ENCODE measurements at regions not wholly inside any gene's neighbourhood (a gene's known extent, or its start where the extent isn't known, plus 50 kb on each side); places are given as distances from the start of the nearest gene placed in this dataset.
"Not testable (repeated sequence)": the region's sequence is repeated elsewhere in the genome, so short reads cannot be mapped to it uniquely, and the experiment has no call there.

GRCh38 chr3:174457758-174458157 lies 401.4 kb upstream of the NAALADL2 start:
- no peak for DNase-seq (ENCODE audit: low spot score)

DNA sequence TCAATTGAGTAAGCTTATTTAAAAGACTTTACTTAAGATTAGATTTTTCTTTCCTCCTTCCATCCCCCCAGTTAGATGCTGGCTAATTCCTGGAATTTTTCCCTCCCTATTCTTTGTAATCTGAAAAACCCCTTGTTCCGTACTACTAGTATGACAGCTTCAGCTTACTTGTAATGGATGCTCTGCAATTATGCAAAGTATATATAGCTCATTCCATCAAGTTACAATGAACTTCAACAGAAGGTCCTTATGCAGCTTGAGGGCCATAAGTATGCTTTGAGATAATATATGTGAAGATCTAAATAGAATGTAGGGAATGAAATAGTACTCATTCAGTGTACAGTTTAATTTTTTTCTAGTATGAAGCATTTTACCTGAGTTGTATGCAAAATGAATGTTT lies 398.3 kb upstream of the NAALADL2 start:
- no peak for DNase-seq (ENCODE audit: low spot score)

DNA sequence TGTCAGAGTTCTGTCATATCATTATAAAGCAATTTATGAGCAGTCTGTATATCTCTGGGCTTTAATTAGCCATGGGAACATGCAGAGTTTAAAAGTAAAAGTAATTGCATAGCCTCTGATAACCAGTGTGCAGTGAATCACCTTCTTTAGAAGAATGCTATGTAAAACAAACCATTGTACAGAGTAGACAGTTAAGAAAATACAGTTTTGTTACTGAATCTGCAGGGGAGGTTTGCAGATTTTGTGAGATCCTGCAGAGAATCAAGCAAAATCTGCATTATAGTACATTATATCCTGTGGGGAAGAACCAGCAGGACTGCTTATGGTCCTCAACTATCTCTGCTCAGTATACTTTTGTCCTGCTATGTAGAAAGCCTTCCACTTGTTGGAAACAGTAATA lies 396.2 kb upstream of the NAALADL2 start:
- DNase-seq (ENCODE audit: low spot score), result no peak

GRCh38 chr3:174465177-174465576 lies 394.0 kb upstream of the NAALADL2 start:
- no peak for DNase-seq (ENCODE audit: low spot score)

- DNase-seq (ENCODE audit: low spot score), result no peak
Measured at GRCh38 chr3:174466471-174467054, 392.6 kb upstream of the NAALADL2 start.

GRCh38 chr3:174477491-174477890 lies 381.6 kb upstream of the NAALADL2 start:
- no peak for DNase-seq (ENCODE audit: low spot score)

DNA sequence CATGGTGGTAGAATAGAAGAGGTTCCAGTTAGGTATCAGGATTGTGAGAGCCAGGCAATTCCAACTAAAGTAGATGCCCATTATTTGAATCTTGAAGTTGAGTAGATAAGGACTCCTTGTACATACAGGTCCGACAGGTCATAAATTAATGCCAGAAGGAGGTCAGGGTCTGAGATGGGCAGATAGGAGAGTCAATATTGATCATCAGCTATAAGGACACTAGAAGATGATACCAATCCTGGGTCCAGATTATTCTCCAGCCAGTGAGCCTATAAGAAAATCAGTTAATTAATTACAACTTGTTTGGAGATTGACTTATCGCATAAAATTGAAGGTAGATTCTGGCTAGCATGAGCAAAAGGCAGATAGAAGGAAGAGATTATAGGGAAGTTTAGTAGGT lies 378.4 kb upstream of the NAALADL2 start:
- no peak for DNase-seq (ENCODE audit: low spot score)

GRCh38 chr3:174482541-174482940 lies 376.6 kb upstream of the NAALADL2 start:
- no peak for DNase-seq (ENCODE audit: low spot score)

GRCh38 chr3:174483254-174483653 lies 375.9 kb upstream of the NAALADL2 start:
- DNase-seq (ENCODE audit: low spot score), result no peak

DNA sequence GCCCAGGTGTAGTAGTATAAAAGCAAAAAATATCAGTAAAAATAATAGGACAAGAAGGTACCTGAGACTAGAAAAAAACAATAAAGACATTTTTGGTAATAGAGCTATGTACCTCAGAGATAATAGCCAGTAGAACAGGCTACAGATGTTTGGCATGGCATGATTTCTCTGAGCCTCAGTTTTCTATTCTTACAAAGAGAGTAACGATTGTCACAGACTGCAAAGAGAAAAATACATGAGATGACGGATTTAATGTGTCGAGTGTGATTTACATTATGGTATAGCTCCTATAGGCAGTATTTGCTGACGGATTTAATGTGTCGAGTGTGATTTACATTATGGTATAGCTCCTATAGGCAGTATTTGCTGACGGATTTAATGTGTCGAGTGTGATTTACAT lies 375.3 kb upstream of the NAALADL2 start:
- not testable (repeated sequence) for DNase-seq (ENCODE audit: low spot score)

GRCh38 chr3:174488527-174488926 lies 370.6 kb upstream of the NAALADL2 start:
- no peak for DNase-seq (ENCODE audit: low spot score)

DNA sequence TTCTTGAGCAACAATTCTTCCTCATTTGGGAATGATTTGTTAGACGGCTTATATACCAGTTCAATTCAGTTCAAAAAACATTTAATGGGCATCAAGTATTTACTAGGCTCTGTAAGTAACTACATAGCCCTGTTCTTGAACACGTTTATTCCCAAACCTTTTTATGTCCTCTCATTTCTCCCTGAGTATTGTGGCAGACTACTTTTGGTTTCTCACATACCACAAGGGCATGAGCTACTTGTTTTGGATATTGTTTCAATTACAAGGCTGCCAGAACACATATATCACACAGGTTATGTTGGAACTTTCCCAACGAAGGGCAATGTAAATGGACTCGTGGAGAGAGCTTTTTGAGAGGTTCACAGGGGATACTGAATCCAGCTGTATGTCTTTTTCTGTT lies 363.8 kb upstream of the NAALADL2 start:
- no peak for DNase-seq (ENCODE audit: low spot score)

GRCh38 chr3:174495928-174496327 lies 363.2 kb upstream of the NAALADL2 start:
- DNase-seq (ENCODE audit: low spot score), result no peak

DNA sequence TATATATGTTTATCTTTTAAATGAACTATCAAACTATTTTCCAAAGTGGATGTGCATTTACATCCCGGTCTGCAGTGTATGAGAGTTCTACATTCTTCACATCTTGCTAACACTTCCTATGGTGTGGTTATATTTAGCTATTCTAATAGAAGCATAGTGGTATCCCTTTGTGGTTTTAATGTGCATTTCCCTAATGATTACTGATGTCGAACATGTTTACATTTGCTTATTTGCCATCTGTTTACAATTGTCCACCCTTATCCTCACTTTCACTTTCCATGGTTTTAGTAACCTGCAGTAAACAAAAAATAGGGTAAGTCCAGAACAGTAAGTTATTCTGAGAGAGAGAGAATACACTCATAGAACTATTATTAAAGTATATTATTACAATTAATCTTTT lies 360.5 kb upstream of the NAALADL2 start:
- DNase-seq (ENCODE audit: low spot score), result no peak

- DNase-seq (ENCODE audit: low spot score), result no peak
Measured at GRCh38 chr3:174505266-174505665, 353.9 kb upstream of the NAALADL2 start.

DNA sequence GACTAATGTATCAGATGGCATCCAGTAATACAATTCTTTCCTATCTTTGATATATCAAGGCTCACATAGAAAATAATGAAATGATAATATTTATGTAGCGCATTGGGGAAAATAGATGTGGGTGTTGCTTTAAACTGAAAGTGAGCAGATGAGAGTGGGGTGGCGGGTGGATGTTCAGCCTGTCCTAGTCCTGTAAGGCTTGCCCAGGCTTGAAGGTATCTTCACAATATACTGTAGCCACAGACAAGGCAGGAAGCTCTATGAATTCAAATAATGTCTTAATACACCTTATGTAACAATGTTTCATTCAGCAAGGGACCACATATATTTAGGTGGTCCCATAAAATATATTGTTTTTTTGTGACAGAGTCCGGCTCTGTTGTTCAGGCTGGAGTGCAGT lies 334.9 kb upstream of the NAALADL2 start:
- DNase-seq (ENCODE audit: low spot score), result no peak

GRCh38 chr3:174529298-174529697 lies 329.8 kb upstream of the NAALADL2 start:
- DNase-seq (ENCODE audit: low spot score), result no peak

GRCh38 chr3:174531262-174531982 lies 327.7 kb upstream of the NAALADL2 start:
- DNase-seq (ENCODE audit: low spot score), result no peak

DNA sequence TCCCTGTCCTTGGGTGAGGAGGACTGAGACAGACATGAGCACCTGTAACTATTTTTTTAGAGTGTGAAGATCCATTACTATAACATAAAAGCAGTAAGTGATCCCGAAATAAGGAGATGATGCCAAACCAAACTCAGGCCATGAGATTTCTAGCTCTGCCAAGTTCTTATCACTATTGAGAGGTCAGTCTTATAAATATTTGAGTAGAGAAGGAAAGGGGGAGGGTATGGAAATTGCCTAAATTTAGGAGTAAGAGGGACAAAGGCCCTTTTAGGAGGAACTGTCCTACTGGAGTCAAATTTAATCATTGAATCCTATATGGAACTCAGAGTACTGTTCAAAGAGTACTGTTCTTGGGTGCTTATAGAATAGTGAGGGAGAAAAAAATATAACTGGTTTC lies 326.9 kb upstream of the NAALADL2 start:
- DNase-seq (ENCODE audit: low spot score), result no peak

DNA sequence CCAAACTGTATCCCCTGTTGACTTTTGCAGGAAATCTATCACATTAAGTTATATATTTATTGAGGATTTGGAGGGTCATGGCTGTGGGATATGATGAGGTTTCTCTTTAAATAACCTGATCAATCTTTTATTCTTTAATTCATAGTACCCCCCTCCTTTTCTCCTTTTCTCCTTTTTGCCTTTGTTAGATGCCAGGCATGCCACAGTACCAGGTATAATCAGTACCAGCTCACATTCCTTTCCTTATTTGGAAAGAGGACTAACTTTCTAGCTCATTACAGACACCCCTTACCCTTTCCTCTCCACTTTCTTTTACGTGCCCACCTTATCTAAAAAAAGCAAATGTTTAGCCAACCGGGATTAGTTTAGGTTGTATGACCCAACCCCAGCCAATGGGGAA lies 326.4 kb upstream of the NAALADL2 start:
- no peak for DNase-seq (ENCODE audit: low spot score)

DNA sequence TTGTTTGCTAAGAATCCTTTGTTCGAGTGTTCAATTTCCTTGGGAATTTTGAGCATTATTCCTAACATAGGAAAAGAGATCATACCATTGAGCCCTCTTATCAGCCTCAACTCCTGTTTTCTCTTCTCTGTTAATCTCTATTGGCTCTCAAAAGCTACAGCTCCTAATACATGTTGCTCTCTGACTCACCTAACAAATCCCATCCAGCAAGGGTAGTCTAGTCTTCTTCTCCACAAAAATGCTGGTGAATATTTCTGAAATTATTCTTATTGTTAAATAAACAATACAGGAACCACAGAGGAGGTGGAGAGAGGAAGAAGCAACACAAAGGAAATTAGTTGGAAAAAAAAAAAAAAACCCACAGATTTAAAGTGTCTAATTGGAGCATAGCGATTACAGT lies 325.8 kb upstream of the NAALADL2 start:
- no peak for DNase-seq (ENCODE audit: low spot score)

- no peak for DNase-seq (ENCODE audit: low spot score)
Measured at GRCh38 chr3:174536319-174536718, 322.8 kb upstream of the NAALADL2 start.

- no peak for DNase-seq (ENCODE audit: low spot score)
Measured at GRCh38 chr3:174538151-174538550, 321.0 kb upstream of the NAALADL2 start.
